Neutrophil (primary cell): ENCODE measurements at regions not wholly inside any gene's neighbourhood (a gene's known extent, or its start where the extent isn't known, plus 50 kb on each side); places are given as distances from the start of the nearest gene placed in this dataset.

Source experiments
- H3K27ac ChIP-seq: fragments of 200-600 bp; sonication (generic); 2 replicates; pipeline ENCODE4 v1.5.1; 2016; ENCODE audit warnings: mild to moderate bottlenecking, moderate library complexity
- H3K27me3 ChIP-seq: fragments of 200-600 bp; sonication (generic); 2 replicates; pipeline ENCODE4 v1.6.0; 2016; ENCODE audit warnings: mild to moderate bottlenecking
- H3K36me3 ChIP-seq: fragments of 200-600 bp; sonication (generic); 2 replicates; pipeline ENCODE4 v1.5.1; 2017
- H3K4me1 ChIP-seq, 2 experiments: fragments of 200-600 bp in 1 of 2; sonication (generic) in 1 of 2; 1 replicate in 1 of 2; 2 replicates in 1 of 2; pipeline versions ENCODE4 v1.5.1 to v1.6.1; 2013 to 2016; ENCODE audit warnings: low read depth in 1 of 2, low read length in 1 of 2, mild to moderate bottlenecking in 1 of 2, moderate library complexity in 1 of 2; ENCODE audit not compliant: control insufficient read depth in 1 of 2, insufficient read depth in 1 of 2
- H3K4me3 ChIP-seq, 2 experiments: fragments of 200-600 bp in 1 of 2; sonication (generic) in 1 of 2; 1 replicate in 1 of 2; 2 replicates in 1 of 2; pipeline ENCODE4 v1.5.1; 2013 to 2016; ENCODE audit warnings: low read depth in 1 of 2, low read length in 1 of 2, mild to moderate bottlenecking in 1 of 2, moderate library complexity in 1 of 2
- H3K9me3 ChIP-seq: fragments of 200-600 bp; sonication (generic); 2 replicates; pipeline ENCODE4 v1.5.1; 2016
- TF ChIP-seq, protein P1 (sequence below): fragments of 200-600 bp; sonication (generic); IDR thresholded peaks from 2 replicates; pipeline ENCODE4 v1.5.1; 2016; ENCODE audit warnings: antibody characterized with exemption

DNA sequence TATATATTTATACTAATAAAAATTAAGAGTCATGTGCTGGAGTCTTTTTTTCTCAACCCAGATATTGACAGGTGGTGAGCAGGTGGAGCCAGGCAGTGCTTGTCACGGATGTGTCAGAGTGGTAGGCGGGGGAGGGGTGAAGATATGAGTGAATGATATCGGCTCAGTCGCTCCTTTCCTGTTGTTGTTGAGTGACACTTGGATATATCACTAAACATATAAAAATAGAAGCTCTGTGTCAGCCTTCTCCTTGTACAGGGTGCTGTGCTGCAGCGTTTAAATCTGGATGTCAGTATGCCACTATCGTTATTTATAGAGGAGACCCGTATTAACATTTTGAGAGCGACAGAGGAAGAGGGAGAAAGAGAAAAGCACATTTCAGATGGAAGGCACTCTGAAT lies 339.6 kb downstream of the NUF2 start:
- no peak overlapping the region for H3K4me3 ChIP-seq
- no peaks in the 10 kb centered on the region for H3K36me3 ChIP-seq
- no peak overlapping the region for H3K27ac ChIP-seq
- H3K9me3 ChIP-seq, result no peaks in the 10 kb centered on the region
- no peaks in the 10 kb centered on the region for H3K27me3 ChIP-seq
- TF ChIP-seq, protein P1, sequence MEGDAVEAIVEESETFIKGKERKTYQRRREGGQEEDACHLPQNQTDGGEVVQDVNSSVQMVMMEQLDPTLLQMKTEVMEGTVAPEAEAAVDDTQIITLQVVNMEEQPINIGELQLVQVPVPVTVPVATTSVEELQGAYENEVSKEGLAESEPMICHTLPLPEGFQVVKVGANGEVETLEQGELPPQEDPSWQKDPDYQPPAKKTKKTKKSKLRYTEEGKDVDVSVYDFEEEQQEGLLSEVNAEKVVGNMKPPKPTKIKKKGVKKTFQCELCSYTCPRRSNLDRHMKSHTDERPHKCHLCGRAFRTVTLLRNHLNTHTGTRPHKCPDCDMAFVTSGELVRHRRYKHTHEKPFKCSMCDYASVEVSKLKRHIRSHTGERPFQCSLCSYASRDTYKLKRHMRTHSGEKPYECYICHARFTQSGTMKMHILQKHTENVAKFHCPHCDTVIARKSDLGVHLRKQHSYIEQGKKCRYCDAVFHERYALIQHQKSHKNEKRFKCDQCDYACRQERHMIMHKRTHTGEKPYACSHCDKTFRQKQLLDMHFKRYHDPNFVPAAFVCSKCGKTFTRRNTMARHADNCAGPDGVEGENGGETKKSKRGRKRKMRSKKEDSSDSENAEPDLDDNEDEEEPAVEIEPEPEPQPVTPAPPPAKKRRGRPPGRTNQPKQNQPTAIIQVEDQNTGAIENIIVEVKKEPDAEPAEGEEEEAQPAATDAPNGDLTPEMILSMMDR, result no peak
- no peaks in the 10 kb centered on the region for H3K4me1 ChIP-seq

DNA sequence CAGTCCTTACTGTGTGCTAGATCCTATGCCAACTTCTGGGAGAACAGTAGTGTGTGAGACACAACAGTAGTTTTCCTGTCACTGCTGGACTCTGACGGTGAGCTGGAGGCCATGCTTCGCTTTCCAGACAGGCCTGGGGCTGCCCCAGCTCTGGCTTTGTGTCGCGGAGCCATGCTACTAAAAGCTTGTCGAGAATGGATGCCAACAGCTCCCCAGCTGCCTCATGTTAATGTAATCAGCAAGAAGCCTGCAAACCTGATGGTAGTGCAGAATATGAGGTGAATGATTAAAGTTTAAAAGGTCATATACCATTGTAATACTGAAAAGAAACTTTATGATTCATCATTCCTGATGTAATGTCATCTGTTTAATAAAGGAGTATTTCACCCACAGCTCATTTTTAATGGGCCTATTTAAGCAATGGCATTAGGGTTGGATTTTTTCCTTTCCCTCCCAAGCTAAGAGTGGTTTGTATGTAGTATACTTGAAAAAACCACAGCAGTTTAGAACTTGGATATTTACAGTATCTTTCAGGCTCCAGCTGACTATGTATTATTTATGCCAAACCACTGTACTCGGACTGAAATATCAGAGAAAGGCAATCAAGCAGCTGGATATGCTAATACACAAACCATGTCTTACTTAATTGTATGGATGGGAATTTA lies 343.0 kb downstream of the NUF2 start:
- Histone ChIP-seq H3K36me3 (no peaks in the 10 kb centered on the region), H3K27me3 (no peaks in the 10 kb centered on the region), H3K9me3 (no peaks in the 10 kb centered on the region), H3K4me3 (no peak overlapping the region), H3K27ac (no peak overlapping the region), H3K4me1 (no peaks in the 10 kb centered on the region)
- TF ChIP-seq, protein P1, result no peak

DNA sequence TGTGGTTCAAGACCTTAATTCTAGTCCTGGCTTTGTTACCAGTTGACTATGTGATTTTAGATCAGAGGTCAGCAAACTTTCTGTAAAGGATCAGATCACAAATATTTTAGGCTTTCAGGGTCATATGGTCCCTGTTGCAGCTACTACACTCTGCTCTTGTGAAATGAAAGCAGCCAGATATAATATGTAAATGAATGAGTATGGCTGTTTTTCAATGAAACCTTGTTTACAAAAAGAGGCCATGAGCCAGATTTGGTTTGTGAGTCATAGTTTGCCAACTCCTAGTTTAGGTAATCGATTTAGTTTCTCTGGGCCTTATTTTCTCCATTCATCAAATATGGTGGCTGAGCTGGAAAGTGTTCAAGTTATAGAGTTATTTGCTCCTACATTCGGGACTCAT lies 346.7 kb downstream of the NUF2 start:
- Histone ChIP-seq H3K36me3 (no peaks in the 10 kb centered on the region), H3K27ac (no peak overlapping the region), H3K4me3 (no peak overlapping the region), H3K27me3 (no peaks in the 10 kb centered on the region), H3K9me3 (no peaks in the 10 kb centered on the region), H3K4me1 (no peaks in the 10 kb centered on the region)
- TF ChIP-seq, protein P1, result no peak

DNA sequence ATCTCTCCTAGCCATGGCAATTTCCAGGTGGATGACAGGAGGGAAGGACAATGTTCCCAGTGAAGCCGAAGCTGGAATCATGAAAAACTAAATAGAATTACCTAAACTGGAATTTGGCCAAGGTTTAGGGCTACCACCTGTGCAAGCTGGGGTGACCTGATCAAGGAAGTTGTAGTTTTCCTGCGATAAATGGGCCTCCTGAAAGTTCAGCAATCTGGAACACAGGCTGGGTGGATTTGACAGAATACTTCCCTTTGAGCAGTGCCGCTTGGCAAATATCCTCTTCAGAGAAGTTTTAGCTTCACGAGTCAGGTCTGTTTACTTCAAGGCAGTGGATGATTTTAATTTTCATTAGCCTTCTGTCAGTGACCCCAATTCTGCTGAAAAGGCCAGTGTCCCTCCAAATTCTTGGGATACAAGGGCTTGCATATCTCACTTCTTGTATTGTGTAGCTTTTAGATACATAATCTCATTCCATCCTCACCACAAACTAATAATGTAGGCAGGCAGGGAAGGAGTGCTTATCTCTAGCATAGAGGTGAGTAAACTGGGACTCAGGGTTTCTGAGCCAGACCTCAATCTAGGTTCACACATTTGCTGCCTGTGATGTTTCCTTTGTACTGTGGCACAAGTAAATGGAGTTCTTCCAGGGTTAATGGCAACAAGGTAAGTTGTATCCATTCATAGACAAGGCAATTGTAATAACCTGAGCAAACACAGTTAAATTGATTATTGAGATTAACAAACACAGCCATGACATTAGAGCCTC lies 349.4 kb downstream of the NUF2 start:
- Histone ChIP-seq H3K27ac (no peak overlapping the region), H3K36me3 (no peaks in the 10 kb centered on the region), H3K4me3 (no peak overlapping the region), H3K27me3 (no peaks in the 10 kb centered on the region), H3K4me1 (no peaks in the 10 kb centered on the region), H3K9me3 (no peaks in the 10 kb centered on the region)
- TF ChIP-seq, protein P1, result no peak

DNA sequence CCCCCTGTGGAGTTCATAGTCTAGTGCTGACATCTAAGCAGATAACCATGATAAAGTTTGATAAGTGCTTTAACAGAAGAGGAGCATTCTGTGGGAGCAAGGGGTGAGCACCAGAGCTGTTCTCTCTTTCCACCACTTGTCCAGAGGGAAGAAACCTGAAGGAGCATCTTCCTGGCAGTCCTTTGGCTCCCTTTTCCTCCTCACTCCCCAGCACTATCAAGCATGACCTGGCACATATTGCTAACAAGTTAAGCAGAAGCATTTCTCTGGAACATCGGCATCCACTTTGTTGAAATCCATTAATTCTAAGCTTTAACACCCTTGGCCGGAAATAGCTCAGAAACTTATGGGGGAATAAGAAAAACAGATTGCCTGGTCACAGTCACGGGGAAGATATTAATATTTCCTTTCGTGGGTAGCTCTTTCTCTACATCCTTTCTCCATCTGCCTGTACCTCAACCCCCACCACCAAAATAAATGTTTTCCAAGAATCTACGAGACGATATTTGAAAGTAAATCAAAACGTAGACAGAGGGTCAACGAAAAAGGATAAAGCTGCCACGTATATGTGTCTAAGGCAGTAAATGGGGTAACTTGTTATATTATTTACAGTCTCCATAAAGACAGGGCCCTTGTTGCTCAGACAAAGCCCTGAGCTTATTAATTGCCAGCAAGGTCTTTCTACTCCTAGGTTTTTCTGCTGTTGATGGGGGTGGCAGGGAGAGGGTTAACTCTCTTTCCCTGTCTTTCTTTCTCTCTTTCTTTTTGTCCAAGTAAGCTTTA lies 351.4 kb downstream of the NUF2 start:
- H3K4me1 ChIP-seq, result no peaks in the 10 kb centered on the region
- H3K9me3 ChIP-seq, result no peaks in the 10 kb centered on the region
- H3K27me3 ChIP-seq, result no peaks in the 10 kb centered on the region
- no peak overlapping the region for H3K4me3 ChIP-seq
- no peak overlapping the region for H3K27ac ChIP-seq
- TF ChIP-seq, protein P1, result no peak
- H3K36me3 ChIP-seq, result no peaks in the 10 kb centered on the region
